ENCODE measurements at regions not wholly inside any gene's neighbourhood (a gene's known extent, or its start where the extent isn't known, plus 50 kb on each side); places are given as distances from the start of the nearest gene placed in this dataset.

- TF ChIP-seq CTCF (conservative IDR thresholded peaks at IDR 0.05; ENCODE audit: low read length) (no peak), EZH2phosphoT487 (IDR thresholded peaks at IDR 0.05; ENCODE audit: borderline replicate concordance, low read depth, low read length) (no peak)
These were observed 234.5 kb upstream of the KITLG start for GRCh38 chr12:88814779-88815178.
